ENCODE measurements at regions not wholly inside any gene's neighbourhood (a gene's known extent, or its start where the extent isn't known, plus 50 kb on each side); places are given as distances from the start of the nearest gene placed in this dataset.

DNA sequence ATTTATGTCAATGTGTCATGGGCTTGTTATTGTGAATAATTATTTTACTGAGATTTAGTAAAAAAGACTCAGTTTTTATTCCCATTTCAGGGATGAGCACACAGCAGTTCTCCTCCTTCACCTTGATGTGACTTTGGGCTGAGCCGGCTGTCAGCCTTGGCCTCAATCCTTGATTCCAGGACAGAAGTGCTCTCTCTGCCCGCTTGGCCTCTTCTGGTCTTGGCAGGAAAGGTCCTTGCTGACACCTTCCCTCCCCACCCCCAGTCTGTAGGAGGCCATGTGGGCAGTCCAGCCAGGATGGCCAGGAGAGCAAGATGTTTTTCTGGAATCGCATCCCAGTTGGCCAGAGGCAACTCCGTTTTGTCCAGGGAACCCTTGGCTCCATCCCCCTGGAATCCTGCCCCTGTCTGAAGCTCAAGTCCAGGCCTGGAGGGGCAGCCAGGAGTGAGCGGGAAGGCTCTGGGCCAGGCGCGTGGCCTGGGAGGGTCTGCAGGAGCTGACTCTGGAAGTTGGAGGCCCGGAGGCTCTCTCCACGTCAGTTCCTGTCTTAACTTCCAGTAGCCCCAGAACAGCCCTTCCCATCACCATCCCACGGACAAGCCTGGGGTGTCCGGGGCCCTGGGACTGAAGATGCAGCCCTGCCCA is 100.9 kb downstream of the PDGFA start:
- H3K4me3 ChIP-seq (ENCODE audit: low read depth, low read length) = no peak overlapping the region
- DNase-seq (ENCODE audit: low read depth) = peak; percentile 3
- TF ChIP-seq, protein P1, sequence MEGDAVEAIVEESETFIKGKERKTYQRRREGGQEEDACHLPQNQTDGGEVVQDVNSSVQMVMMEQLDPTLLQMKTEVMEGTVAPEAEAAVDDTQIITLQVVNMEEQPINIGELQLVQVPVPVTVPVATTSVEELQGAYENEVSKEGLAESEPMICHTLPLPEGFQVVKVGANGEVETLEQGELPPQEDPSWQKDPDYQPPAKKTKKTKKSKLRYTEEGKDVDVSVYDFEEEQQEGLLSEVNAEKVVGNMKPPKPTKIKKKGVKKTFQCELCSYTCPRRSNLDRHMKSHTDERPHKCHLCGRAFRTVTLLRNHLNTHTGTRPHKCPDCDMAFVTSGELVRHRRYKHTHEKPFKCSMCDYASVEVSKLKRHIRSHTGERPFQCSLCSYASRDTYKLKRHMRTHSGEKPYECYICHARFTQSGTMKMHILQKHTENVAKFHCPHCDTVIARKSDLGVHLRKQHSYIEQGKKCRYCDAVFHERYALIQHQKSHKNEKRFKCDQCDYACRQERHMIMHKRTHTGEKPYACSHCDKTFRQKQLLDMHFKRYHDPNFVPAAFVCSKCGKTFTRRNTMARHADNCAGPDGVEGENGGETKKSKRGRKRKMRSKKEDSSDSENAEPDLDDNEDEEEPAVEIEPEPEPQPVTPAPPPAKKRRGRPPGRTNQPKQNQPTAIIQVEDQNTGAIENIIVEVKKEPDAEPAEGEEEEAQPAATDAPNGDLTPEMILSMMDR (IDR thresholded peaks at IDR 0.05; ENCODE audit: control insufficient read depth, extremely low read depth, insufficient read depth) = no peak

DNA sequence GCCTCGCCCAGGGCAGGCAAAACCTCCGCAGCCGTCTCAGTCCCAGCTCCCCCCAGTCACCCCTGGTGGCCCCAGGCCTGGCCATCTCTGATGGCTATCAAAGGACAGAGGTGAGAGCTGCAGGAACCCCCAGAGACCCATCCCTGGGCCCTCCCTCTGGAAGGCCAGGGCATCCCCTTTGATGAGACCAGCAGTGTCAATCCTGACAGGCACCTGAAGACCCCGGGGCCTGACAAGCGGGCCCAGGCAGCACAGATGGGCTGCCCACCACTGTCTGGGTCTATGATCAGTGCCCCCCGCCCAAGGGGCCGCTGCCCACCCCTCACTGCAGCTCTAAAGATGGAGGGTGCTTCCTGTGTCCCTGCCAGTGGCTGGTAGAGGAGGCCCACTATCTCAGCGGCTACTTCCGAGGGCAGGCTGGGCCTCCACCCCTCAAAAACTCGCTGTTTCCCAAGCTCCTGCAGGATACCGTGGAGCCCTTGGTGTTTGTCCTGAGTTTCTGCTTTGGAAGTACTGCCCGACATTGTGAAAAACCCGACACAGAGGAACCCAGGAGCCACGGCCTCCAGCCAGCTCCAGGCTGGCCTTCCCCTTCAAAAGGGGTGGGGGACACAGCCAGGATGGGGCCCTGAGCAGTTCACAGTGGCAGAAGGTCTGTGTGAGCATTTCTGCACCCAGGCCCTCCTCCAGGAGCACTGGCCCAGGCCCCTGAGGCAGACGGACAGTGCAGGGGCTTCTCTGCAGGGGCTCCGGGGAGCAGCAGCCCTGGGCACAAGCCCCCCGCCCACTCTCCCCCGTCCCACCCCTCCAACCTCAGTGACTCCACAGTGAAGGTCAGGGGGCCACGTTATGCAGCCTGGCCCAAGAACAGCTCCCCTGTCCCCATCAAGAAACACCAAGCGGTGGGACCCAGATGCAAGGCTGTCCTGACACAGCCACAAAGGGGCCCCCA is 99.2 kb downstream of the PDGFA start:
- no peak for DNase-seq (ENCODE audit: low read depth)

DNA sequence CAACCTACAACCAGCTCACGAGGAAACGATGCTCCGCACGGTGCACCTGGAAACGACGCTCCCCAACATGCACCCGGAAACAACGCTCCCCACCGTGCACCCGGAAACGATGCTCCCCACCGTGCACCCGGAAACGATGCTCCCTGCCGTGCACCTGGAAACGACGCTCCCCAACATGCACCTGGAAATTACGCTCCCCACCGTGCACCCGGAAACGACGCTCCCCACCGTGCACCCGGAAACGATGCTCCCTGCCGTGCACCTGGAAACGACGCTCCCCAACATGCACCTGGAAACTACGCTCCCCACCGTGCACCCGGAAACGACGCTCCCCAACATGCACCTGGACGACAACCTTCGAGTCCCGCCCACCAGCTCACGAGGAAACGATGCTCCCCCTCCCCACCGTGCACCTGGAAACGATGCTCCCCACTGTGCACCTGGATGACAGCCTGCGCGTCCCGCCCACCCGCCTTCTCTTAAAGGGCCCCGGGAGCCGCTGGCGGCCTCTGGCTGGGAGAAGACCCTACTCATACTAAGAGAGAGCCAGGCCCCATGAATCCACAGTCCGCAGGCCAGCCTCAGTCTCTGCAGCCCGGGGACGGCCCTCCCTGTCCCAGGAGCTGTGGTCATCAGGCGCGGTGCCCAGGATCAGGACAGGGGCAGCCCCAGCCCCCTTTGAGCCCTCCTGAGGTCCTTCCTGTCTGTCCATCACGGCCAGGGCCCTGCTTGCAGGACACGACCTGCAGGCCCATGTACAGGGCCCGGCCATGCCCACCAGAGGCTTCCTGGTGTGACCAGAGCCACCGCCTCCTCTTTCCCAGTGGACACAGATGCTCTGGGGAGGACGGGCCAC is 98.3 kb downstream of the PDGFA start:
- DNase-seq (ENCODE audit: low read depth) = no peak
- H3K4me3 ChIP-seq (ENCODE audit: low read depth, low read length) = no peak overlapping the region
- TF ChIP-seq, protein P1 (IDR thresholded peaks at IDR 0.05; ENCODE audit: control insufficient read depth, extremely low read depth, insufficient read depth) = no peak

More for the DNA sequence above, 99.2 kb downstream of the PDGFA start:
- no peak overlapping the region for H3K4me3 ChIP-seq (ENCODE audit: low read depth, low read length)
- TF ChIP-seq, protein P1 (IDR thresholded peaks at IDR 0.05; ENCODE audit: control insufficient read depth, extremely low read depth, insufficient read depth) = no peak

DNA sequence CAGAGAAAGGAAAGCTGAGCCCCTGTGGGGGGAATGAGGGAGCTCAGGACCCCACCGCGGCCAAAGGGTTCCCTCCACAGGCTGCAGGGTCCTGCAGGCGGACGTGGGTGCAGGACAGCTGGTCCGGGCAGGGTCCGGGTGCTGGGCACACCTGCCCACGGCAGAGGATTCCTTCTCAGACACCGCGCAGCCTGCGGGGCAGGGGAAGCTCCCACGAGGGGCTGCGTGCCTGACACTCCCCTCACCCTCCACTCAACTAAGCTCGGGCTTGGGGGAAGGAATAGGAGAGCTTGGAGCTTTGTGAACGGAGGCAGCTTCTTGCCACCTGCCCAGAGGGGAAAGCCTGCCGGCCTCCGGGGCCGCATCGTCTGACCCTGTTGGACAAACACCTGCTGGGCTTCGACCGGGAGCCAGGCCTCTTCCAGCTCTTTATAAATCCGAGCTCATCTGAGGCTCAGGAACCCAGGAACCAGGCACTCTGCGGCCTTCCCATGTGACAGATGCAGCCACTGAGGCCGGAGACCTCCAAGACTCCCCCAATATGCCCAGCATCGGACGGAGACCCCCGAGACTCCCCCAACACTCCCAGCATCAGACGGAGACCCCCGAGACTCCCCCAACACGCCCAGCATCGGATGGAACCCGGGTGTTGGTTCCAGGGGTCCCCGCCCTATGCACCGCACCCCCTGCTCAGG is 97.3 kb downstream of the PDGFA start:
- TF ChIP-seq, protein P1 (IDR thresholded peaks at IDR 0.05; ENCODE audit: control insufficient read depth, extremely low read depth, insufficient read depth) = no peak
- no peak for DNase-seq (ENCODE audit: low read depth)
- no peak overlapping the region for H3K4me3 ChIP-seq (ENCODE audit: low read depth, low read length)

DNA sequence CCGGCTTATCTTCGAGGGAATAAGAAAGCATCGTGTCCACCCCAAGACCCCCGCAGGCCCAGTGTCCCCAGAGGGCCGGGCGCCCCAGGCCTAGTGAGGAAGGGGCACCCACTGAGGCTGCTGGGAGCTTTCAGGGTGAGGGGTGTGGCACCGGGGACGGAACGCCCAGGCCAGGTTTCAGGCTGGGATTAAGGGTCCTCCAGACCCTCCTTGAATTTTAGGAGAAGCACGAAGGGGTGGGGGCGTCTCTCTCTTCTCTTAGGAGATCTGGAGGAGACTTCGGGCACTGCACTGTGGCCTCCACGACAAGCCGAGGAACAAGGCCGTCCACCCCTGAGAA is 96.8 kb downstream of the PDGFA start:
- TF ChIP-seq, protein P1 (IDR thresholded peaks at IDR 0.05; ENCODE audit: control insufficient read depth, extremely low read depth, insufficient read depth) = no peak
- DNase-seq (ENCODE audit: low read depth) = no peak
- no peak overlapping the region for H3K4me3 ChIP-seq (ENCODE audit: low read depth, low read length)
